ENCODE measurements at regions not wholly inside any gene's neighbourhood (a gene's known extent, or its start where the extent isn't known, plus 50 kb on each side); places are given as distances from the start of the nearest gene placed in this dataset.

DNA sequence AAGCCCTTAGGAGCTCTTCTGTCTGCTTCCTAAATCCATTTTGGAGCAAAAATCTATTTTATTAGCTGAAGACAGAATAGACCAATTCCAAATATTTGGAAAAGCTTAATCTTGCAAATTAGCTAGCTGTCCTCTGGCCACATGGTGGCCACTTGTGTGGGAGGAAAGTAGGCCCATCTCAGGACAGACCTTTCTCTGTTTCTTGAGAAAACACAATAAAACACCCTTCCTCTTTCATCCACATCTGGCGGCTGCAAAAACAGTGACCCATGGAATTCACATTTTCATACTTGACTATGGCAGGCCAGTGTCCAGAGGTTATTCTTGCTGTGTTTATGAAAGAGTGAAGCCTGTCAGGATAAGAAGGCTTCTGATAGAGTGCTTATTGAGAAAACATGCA, 275.6 kb downstream of the PLPP3 start:
- no peak overlapping the region for H3K4me3 ChIP-seq (ENCODE audit: insufficient read depth, low read depth, low read length, poor library complexity, severe bottlenecking)
- H3K4me1 ChIP-seq (ENCODE audit: control insufficient read depth, insufficient read depth, low read length, poor library complexity, severe bottlenecking), result no peaks in the 10 kb centered on the region
- no peaks in the 10 kb centered on the region for H3K36me3 ChIP-seq (ENCODE audit: control insufficient read depth, insufficient read depth, low read length)
- H3K27me3 ChIP-seq (replicated peaks; ENCODE audit: control insufficient read depth, insufficient read depth, low read length, poor library complexity, severe bottlenecking), result no peaks in the 10 kb centered on the region
- H3K27ac ChIP-seq (ENCODE audit: insufficient read depth, low read length, poor library complexity, severe bottlenecking), result no peak overlapping the region
- no peak for DNase-seq
- no peaks in the 10 kb centered on the region for H3K9me3 ChIP-seq (ENCODE audit: control insufficient read depth, low read length)

DNA sequence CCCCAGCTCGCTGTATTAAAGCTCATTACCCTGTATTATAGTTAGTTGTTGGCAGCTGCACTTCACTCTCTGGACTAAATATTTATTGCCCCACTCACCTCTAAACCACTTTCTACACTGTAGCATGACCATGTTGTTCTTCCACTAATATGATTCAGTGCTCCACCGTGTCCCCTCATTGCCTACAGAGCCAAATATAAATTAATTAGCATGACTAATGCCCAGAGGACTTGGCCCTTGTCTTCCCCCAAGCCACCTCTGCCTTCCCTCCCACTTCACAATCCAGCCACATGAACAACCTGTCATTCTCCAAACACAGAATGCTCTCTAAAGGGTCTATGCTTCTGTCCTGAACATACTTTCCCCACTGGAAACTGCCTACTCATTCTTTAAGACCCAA, 276.5 kb downstream of the PLPP3 start:
- no peaks in the 10 kb centered on the region for H3K4me1 ChIP-seq (ENCODE audit: control insufficient read depth, insufficient read depth, low read length, poor library complexity, severe bottlenecking)

DNA sequence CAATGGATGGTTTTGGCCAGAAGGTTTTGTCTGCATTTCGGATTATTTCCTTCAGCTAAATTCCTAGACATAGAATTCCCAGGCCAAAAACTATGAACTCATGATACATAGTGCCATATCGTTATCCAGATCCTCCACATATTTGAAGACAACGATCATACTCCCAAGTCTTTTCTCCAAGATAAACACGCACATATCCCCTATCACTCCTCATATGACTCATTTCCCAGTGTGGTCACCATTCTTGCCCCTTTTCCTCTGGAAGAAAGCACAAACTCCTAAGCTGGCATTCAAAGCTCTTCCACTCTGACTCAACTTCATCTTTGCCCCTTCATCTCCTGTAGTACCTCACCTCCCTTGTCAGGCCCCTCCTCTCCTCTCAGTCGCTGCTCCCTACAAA, 277.6 kb downstream of the PLPP3 start:
- H3K36me3 ChIP-seq (ENCODE audit: control insufficient read depth, insufficient read depth, low read length), result no peaks in the 10 kb centered on the region
- H3K27me3 ChIP-seq (replicated peaks; ENCODE audit: control insufficient read depth, insufficient read depth, low read length, poor library complexity, severe bottlenecking), result no peaks in the 10 kb centered on the region
- DNase-seq, result no peak
- H3K4me1 ChIP-seq (ENCODE audit: control insufficient read depth, insufficient read depth, low read length, poor library complexity, severe bottlenecking), result no peaks in the 10 kb centered on the region
- no peak overlapping the region for H3K4me3 ChIP-seq (ENCODE audit: insufficient read depth, low read depth, low read length, poor library complexity, severe bottlenecking)
- no peak overlapping the region for H3K27ac ChIP-seq (ENCODE audit: insufficient read depth, low read length, poor library complexity, severe bottlenecking)
- no peaks in the 10 kb centered on the region for H3K9me3 ChIP-seq (ENCODE audit: control insufficient read depth, low read length)

More for the DNA sequence above, 276.5 kb downstream of the PLPP3 start:
- H3K36me3 ChIP-seq (ENCODE audit: control insufficient read depth, insufficient read depth, low read length), result no peaks in the 10 kb centered on the region
- H3K9me3 ChIP-seq (ENCODE audit: control insufficient read depth, low read length), result no peaks in the 10 kb centered on the region
- H3K4me3 ChIP-seq (ENCODE audit: insufficient read depth, low read depth, low read length, poor library complexity, severe bottlenecking), result no peak overlapping the region
- H3K27ac ChIP-seq (ENCODE audit: insufficient read depth, low read length, poor library complexity, severe bottlenecking), result no peak overlapping the region
- H3K27me3 ChIP-seq (replicated peaks; ENCODE audit: control insufficient read depth, insufficient read depth, low read length, poor library complexity, severe bottlenecking), result no peaks in the 10 kb centered on the region
- DNase-seq, result no peak

DNA sequence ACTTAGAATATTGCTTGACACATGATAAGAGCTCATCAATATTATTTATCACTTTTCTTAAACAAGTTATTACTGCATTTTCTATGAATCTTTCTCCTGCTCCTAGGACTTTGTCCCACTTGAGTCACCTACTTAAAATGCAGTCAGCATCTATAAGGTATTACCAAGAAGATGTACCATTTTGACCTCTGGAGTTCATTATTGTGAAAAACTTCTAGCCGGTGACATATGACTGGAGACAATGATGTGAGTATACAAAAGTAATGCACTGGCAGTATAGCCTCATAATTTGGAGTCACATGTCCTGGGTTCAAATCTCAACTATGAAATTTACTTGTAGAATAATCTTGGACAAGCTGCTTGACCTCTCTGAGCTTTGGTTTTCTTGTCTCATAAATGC, 278.5 kb downstream of the PLPP3 start:
- H3K36me3 ChIP-seq (ENCODE audit: control insufficient read depth, insufficient read depth, low read length), result no peaks in the 10 kb centered on the region
- no peak for DNase-seq
- no peak overlapping the region for H3K27ac ChIP-seq (ENCODE audit: insufficient read depth, low read length, poor library complexity, severe bottlenecking)
- H3K9me3 ChIP-seq (ENCODE audit: control insufficient read depth, low read length), result no peaks in the 10 kb centered on the region
- no peaks in the 10 kb centered on the region for H3K4me1 ChIP-seq (ENCODE audit: control insufficient read depth, insufficient read depth, low read length, poor library complexity, severe bottlenecking)
- H3K27me3 ChIP-seq (replicated peaks; ENCODE audit: control insufficient read depth, insufficient read depth, low read length, poor library complexity, severe bottlenecking), result no peaks in the 10 kb centered on the region
- H3K4me3 ChIP-seq (ENCODE audit: insufficient read depth, low read depth, low read length, poor library complexity, severe bottlenecking), result no peak overlapping the region

DNA sequence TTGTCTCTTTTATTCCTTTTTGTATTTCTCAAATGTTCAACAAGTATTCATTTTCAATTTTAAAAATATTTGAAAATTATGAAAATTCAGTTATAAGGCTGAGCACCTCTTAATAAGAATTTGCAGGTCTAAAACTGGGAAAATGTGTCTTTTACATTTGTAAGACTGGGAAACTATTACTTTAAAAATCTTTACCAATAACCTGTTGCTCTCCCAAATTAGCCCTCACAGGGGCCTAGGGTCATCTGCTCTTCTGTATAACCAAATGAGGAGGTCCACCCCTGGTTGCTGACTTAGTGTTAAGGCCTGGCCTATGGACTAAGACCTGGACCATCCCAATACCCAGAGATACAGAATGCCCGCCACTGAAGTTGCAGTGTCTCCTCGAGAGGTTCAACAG, 280.5 kb downstream of the PLPP3 start:
- Histone ChIP-seq H3K36me3 (ENCODE audit: control insufficient read depth, insufficient read depth, low read length) (no peaks in the 10 kb centered on the region), H3K4me3 (ENCODE audit: insufficient read depth, low read depth, low read length, poor library complexity, severe bottlenecking) (no peak overlapping the region), H3K4me1 (ENCODE audit: control insufficient read depth, insufficient read depth, low read length, poor library complexity, severe bottlenecking) (no peaks in the 10 kb centered on the region), H3K27me3 (replicated peaks; ENCODE audit: control insufficient read depth, insufficient read depth, low read length, poor library complexity, severe bottlenecking) (no peaks in the 10 kb centered on the region), H3K9me3 (ENCODE audit: control insufficient read depth, low read length) (no peaks in the 10 kb centered on the region), H3K27ac (ENCODE audit: insufficient read depth, low read length, poor library complexity, severe bottlenecking) (no peak overlapping the region)
- no peak for DNase-seq

DNA sequence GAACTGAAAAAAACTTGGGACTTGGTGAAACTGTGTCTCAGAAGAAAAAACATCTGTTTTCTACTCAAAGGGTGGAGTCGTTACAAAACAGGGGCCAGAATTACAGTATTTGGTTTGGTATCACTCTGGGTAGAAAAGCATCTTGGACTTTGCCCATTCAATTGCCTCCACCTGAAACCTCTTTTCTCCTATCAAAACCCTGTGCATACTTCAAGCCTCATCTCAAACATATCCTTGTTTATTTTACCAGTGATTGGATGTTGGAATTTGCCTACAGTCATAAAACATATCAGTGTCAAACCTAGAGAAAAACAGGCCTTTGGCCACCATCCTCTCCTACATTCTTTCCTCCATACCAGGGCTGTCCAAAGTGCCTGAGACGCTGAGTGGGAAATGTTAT, 281.5 kb downstream of the PLPP3 start:
- Histone ChIP-seq H3K9me3 (ENCODE audit: control insufficient read depth, low read length) (no peaks in the 10 kb centered on the region), H3K27me3 (replicated peaks; ENCODE audit: control insufficient read depth, insufficient read depth, low read length, poor library complexity, severe bottlenecking) (no peaks in the 10 kb centered on the region), H3K4me3 (ENCODE audit: insufficient read depth, low read depth, low read length, poor library complexity, severe bottlenecking) (no peak overlapping the region), H3K27ac (ENCODE audit: insufficient read depth, low read length, poor library complexity, severe bottlenecking) (no peak overlapping the region), H3K36me3 (ENCODE audit: control insufficient read depth, insufficient read depth, low read length) (no peaks in the 10 kb centered on the region), H3K4me1 (ENCODE audit: control insufficient read depth, insufficient read depth, low read length, poor library complexity, severe bottlenecking) (no peaks in the 10 kb centered on the region)
- DNase-seq, result no peak

DNA sequence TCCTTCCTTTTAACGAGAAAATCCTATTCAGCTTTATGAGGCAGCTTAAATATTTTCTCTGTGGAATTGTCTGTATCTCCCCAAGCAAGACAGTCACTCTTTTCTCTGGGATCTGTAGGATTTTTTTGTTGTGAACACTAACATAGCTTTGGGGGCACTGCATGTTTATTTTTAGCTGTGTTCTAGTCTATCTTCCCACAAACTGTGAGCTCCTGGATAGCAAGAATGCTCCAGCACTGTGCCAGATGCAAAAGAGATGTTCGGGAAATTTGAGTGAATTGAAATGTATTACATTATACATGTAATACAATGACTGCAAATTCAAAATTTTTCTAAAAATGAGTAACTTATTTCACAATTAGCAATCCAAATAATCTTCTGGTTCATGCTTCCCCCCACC, 282.2 kb downstream of the PLPP3 start:
- Histone ChIP-seq H3K27ac (ENCODE audit: insufficient read depth, low read length, poor library complexity, severe bottlenecking) (no peak overlapping the region), H3K9me3 (ENCODE audit: control insufficient read depth, low read length) (no peaks in the 10 kb centered on the region), H3K36me3 (ENCODE audit: control insufficient read depth, insufficient read depth, low read length) (no peaks in the 10 kb centered on the region), H3K4me1 (ENCODE audit: control insufficient read depth, insufficient read depth, low read length, poor library complexity, severe bottlenecking) (no peaks in the 10 kb centered on the region), H3K4me3 (ENCODE audit: insufficient read depth, low read depth, low read length, poor library complexity, severe bottlenecking) (no peak overlapping the region), H3K27me3 (replicated peaks; ENCODE audit: control insufficient read depth, insufficient read depth, low read length, poor library complexity, severe bottlenecking) (no peaks in the 10 kb centered on the region)
- DNase-seq, result no peak

DNA sequence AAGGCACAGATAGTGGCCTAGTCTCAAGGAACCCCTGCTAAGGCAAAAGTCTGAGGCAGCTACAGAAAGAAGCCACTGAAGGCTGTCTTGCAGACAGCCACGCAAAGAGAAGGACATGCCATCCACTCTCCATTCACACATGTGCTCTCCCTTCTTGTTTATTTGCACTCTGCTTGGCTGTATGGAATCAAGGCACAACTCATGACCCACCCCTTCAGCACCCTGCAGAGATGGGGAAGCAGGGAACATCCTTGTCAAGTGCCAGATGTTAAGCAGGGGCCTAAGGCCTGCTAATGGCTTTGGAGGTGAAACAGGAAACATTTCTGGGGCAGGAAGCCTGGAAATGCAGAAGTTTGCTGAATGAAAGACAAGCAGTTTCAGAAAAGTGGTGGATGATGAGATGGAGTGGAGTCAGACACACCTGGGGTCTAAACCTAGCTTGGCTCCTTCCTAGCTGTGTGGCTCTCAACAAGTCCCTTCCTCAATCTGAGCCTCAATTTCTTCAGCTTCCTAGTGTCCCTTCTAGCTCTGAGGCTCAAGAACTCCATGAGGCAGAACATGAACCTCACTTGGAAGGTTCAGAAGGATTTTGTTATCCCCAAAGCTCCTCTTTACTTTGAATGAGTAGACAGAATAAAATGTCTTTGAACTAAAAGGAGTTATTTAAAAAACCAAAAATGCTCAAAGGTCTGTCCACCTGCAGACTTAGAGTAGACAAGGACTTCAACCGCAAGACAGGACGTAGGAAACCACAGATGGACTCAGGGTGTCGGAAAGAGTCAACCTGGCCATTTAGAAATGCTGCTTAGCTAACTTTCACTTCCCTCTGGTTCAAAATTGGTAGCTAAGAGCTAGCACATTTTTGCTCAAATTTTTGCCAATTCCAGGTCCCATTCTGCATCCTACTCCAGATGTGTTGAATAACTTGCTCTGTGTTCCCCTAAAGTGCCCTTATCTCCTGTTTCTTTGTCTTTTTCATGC, 283.1 kb downstream of the PLPP3 start:
- DNase-seq, result no peak
- H3K9me3 ChIP-seq (ENCODE audit: control insufficient read depth, low read length), result no peaks in the 10 kb centered on the region
- no peaks in the 10 kb centered on the region for H3K4me1 ChIP-seq (ENCODE audit: control insufficient read depth, insufficient read depth, low read length, poor library complexity, severe bottlenecking)
- no peaks in the 10 kb centered on the region for H3K36me3 ChIP-seq (ENCODE audit: control insufficient read depth, insufficient read depth, low read length)
- no peak overlapping the region for H3K27ac ChIP-seq (ENCODE audit: insufficient read depth, low read length, poor library complexity, severe bottlenecking)
- H3K4me3 ChIP-seq (ENCODE audit: insufficient read depth, low read depth, low read length, poor library complexity, severe bottlenecking), result no peak overlapping the region
- H3K27me3 ChIP-seq (replicated peaks; ENCODE audit: control insufficient read depth, insufficient read depth, low read length, poor library complexity, severe bottlenecking), result no peaks in the 10 kb centered on the region

DNA sequence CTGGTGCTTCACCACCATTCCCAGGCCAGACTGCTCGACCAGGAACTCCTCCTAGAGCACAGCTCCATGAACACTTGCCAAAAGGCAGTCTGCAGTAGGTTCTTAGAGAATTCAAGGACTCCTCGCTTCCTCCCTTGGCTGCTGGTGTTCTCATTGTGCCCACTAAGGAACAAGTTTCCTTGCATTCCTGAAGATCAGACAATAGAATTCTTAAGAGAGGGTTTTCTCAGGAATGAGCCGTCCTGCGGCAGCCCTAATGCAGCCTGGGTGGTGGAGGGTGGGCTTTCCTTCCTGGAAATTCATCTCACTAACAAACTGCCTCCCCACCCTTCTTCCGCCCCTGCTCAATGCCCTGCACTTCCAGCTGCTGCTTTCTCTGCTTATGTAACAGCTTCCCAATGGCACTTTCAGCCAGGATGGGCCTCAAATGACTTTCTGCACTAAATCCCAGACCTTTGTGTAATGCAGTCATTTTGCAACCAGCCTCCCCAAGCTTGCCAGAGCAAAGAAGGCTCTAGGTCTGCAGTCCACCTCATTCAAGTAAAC, 287.9 kb downstream of the PLPP3 start:
- H3K27ac ChIP-seq (ENCODE audit: insufficient read depth, low read length, poor library complexity, severe bottlenecking), result no peak overlapping the region
- H3K4me1 ChIP-seq (ENCODE audit: control insufficient read depth, insufficient read depth, low read length, poor library complexity, severe bottlenecking), result no peaks in the 10 kb centered on the region
- H3K27me3 ChIP-seq (replicated peaks; ENCODE audit: control insufficient read depth, insufficient read depth, low read length, poor library complexity, severe bottlenecking), result no peaks in the 10 kb centered on the region
- no peak for DNase-seq
- H3K36me3 ChIP-seq (ENCODE audit: control insufficient read depth, insufficient read depth, low read length), result no peaks in the 10 kb centered on the region
- H3K9me3 ChIP-seq (ENCODE audit: control insufficient read depth, low read length), result no peaks in the 10 kb centered on the region
- H3K4me3 ChIP-seq (ENCODE audit: insufficient read depth, low read depth, low read length, poor library complexity, severe bottlenecking), result no peak overlapping the region

DNA sequence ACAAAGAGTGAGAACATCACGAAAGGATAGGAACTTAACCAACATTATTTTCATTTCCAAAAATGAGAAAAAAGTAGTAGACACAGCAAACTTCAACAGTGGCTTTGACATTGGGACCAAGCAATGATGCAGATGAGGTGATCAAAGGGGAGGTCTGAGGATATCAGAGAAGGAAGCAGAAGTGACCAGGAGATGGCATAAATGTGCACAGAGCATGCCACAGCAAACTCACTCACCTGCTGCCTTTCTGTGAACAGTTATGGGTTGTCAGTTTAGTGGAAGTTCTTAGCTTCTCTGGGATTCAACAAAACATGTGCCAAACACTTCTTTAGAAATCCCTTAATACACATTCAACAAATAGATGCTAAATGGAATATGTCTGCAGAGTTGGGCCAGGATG, 290.1 kb downstream of the PLPP3 start:
- H3K27ac ChIP-seq (ENCODE audit: insufficient read depth, low read length, poor library complexity, severe bottlenecking), result no peak overlapping the region
- no peaks in the 10 kb centered on the region for H3K36me3 ChIP-seq (ENCODE audit: control insufficient read depth, insufficient read depth, low read length)
- H3K27me3 ChIP-seq (replicated peaks; ENCODE audit: control insufficient read depth, insufficient read depth, low read length, poor library complexity, severe bottlenecking), result no peaks in the 10 kb centered on the region
- no peak for DNase-seq
- H3K9me3 ChIP-seq (ENCODE audit: control insufficient read depth, low read length), result no peaks in the 10 kb centered on the region
- H3K4me1 ChIP-seq (ENCODE audit: control insufficient read depth, insufficient read depth, low read length, poor library complexity, severe bottlenecking), result no peaks in the 10 kb centered on the region
- no peak overlapping the region for H3K4me3 ChIP-seq (ENCODE audit: insufficient read depth, low read depth, low read length, poor library complexity, severe bottlenecking)
